ENCODE measurements at regions not wholly inside any gene's neighbourhood (a gene's known extent, or its start where the extent isn't known, plus 50 kb on each side); places are given as distances from the start of the nearest gene placed in this dataset.

DNA sequence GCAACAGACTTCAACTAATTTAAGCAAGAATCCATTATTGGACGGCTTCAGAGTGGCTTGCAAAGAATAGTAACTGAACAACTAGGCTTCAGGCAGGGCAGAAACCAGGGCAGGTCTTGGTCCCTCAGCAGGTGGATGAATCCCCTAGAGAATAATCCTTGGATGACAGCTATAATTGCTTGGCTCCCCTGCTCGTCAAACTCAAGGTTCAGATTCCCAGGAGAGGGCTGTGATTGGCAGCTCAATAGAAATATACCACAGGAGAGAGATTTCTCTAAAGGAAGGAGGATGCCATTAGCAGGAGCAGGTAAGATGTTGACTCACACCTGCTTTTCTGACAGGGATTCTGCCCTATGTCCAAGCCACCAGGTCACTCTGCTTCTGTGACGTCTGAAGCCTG, 89.6 kb upstream of the PCDH8 start:
- TF ChIP-seq, protein P1, sequence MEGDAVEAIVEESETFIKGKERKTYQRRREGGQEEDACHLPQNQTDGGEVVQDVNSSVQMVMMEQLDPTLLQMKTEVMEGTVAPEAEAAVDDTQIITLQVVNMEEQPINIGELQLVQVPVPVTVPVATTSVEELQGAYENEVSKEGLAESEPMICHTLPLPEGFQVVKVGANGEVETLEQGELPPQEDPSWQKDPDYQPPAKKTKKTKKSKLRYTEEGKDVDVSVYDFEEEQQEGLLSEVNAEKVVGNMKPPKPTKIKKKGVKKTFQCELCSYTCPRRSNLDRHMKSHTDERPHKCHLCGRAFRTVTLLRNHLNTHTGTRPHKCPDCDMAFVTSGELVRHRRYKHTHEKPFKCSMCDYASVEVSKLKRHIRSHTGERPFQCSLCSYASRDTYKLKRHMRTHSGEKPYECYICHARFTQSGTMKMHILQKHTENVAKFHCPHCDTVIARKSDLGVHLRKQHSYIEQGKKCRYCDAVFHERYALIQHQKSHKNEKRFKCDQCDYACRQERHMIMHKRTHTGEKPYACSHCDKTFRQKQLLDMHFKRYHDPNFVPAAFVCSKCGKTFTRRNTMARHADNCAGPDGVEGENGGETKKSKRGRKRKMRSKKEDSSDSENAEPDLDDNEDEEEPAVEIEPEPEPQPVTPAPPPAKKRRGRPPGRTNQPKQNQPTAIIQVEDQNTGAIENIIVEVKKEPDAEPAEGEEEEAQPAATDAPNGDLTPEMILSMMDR (IDR thresholded peaks at IDR 0.05), result no peak
- ChIA-PET POLR2A (no interaction called here), CTCF (no interaction called here)
- Mint-ChIP-seq H3K9me3 (no peaks in the 10 kb centered on the region), H3K4me3 (no peak overlapping the region), H3K4me1 (ENCODE audit: low read depth) (no peaks in the 10 kb centered on the region), H3K27ac (no peak overlapping the region), H3K36me3 (ENCODE audit: low read depth) (no peaks in the 10 kb centered on the region), H3K27me3 (peaks cover 5% of the 10 kb centered on the region)
- intact Hi-C loops (cut with micrococcal nuclease), result no loop called here
- ATAC-seq (no peak), DNase-seq (no peak)

DNA sequence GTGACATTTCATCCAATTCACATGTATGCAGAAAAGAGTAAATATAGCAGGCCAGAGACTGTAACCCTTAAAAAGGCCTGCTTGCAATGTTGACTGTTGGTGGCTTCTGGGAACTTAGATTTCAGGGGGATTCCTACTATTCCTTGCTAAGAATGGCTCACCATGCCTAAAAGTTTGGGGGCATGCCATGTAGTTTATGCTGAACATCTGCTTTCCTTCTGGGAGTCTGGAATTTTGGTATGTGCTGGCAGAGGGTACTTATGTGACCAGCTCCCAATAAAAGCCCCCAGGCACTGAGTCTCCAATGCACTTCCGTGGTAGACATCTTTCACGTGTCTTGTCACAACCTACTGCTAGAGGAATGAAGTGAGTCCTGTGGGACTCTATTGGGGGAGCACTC, 88.4 kb upstream of the PCDH8 start:
- Mint-ChIP-seq H3K27me3 (peaks cover 5% of the 10 kb centered on the region), H3K4me3 (no peak overlapping the region), H3K4me1 (ENCODE audit: low read depth) (no peaks in the 10 kb centered on the region), H3K36me3 (ENCODE audit: low read depth) (no peaks in the 10 kb centered on the region), H3K27ac (no peak overlapping the region), H3K9me3 (no peaks in the 10 kb centered on the region)
- intact Hi-C loops (cut with micrococcal nuclease), result no loop called here
- POLR2A ChIA-PET, result no interaction called here
- ATAC-seq, result no peak
- no peak for DNase-seq
- TF ChIP-seq, protein P1 (IDR thresholded peaks at IDR 0.05), result no peak
- CTCF ChIA-PET, result no interaction called here

DNA sequence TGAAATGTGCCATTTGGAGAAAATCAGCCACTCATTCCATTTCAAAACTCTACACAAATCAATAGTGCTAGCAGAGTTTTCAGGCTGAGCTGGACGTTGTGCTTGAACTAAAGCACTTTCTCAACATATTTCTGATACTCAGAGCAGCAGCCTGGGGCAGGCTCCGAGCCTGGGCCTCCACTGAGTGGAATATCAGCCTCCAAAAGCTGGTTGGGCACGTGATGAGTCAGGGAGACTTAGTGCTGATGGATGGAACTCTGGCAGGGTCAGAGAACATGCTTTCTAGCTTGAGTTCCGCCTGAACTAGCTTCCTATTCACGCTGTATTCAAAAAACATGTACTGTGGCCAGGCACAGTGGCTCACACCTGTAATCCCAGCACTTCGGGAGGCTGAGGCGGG, 85.8 kb upstream of the PCDH8 start:
- DNase-seq (no peak), ATAC-seq (no peak)
- no peak overlapping the region for H3K27ac Mint-ChIP-seq
- TF ChIP-seq, protein P1 (IDR thresholded peaks at IDR 0.05), result no peak
- no peaks in the 10 kb centered on the region for H3K4me1 Mint-ChIP-seq (ENCODE audit: low read depth)
- no peaks in the 10 kb centered on the region for H3K36me3 Mint-ChIP-seq (ENCODE audit: low read depth)
- ChIA-PET POLR2A (no interaction called here), CTCF (no interaction called here)
- peaks cover 5% of the 10 kb centered on the region for H3K27me3 Mint-ChIP-seq
- H3K4me3 Mint-ChIP-seq, result no peak overlapping the region
- intact Hi-C loops (cut with micrococcal nuclease), result no loop called here
- no peaks in the 10 kb centered on the region for H3K9me3 Mint-ChIP-seq

DNA sequence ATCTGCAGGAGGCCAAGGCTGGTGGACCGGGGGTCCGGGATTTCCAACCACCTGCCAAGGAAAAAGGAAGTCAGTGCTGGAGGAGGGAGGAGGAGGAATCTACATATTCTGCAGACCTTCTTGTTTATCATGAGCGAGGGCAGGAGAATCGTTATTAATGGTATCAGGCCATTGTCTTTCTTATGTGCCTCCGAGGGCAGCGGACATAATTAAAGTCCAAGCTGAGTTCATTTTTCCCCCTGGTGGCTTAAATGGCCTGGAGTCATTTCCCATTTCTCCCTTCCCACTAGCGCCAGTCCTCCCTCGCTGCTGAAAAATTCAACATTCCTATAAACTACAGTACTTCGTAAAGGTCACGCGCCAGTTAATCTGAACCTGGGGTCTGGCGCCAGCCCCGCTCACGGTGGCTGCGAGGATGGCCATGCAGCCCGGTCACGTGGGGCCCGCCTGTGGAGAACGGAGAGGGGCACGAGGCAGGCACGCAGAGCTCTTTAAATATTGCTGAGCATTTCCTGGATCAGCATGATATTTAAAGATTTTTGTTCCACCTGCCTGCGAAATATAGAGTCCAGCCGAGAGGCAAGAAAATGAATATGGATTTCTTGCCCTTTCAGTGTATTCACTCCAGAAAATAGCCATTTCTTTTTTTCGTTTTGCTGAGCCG, 85.2 kb upstream of the PCDH8 start:
- intact Hi-C loops (cut with micrococcal nuclease), result no loop called here

DNA sequence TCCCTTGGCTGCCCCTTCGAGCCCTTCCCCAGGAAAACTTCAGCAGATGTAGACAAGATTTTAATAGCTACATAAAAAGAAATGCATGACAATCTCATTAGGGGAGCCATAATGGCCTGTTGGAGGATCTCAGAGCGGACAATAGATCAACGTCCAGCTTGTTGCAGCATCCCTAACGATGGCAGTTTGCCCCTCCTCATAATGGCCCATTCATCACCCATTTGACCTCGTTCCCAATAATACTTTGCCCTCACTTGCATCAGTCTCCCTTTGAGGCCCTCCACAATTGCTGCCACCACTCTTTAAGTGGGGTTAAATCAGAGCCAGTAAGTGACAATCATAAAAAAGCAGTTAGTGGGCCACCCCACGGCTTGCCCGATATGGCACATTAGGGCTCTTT, 84.7 kb upstream of the PCDH8 start:
- TF ChIP-seq, protein P1 (IDR thresholded peaks at IDR 0.05), result no peak
- H3K4me1 Mint-ChIP-seq (ENCODE audit: low read depth), result no peaks in the 10 kb centered on the region
- no peak overlapping the region for H3K27ac Mint-ChIP-seq
- H3K36me3 Mint-ChIP-seq (ENCODE audit: low read depth), result no peaks in the 10 kb centered on the region
- H3K27me3 Mint-ChIP-seq, result peaks cover 5% of the 10 kb centered on the region
- no peak for DNase-seq
- intact Hi-C loops (cut with micrococcal nuclease), result no loop called here
- ChIA-PET POLR2A (no interaction called here), CTCF (no interaction called here)
- no peak overlapping the region for H3K4me3 Mint-ChIP-seq
- ATAC-seq, result no peak
- no peaks in the 10 kb centered on the region for H3K9me3 Mint-ChIP-seq

More for the DNA sequence above, 85.2 kb upstream of the PCDH8 start:
- DNase-seq (no peak), ATAC-seq (no peak)
- ChIA-PET CTCF (no interaction called here), POLR2A (no interaction called here)
- TF ChIP-seq, protein P1 (IDR thresholded peaks at IDR 0.05), result no peak
- H3K9me3 Mint-ChIP-seq, result no peaks in the 10 kb centered on the region
- H3K27me3 Mint-ChIP-seq, result peaks cover 5% of the 10 kb centered on the region
- no peak overlapping the region for H3K4me3 Mint-ChIP-seq
- no peak overlapping the region for H3K27ac Mint-ChIP-seq
- H3K4me1 Mint-ChIP-seq (ENCODE audit: low read depth), result no peaks in the 10 kb centered on the region
- no peaks in the 10 kb centered on the region for H3K36me3 Mint-ChIP-seq (ENCODE audit: low read depth)
